Epithelial cell of esophagus (primary cell): ENCODE measurements at regions not wholly inside any gene's neighbourhood (a gene's known extent, or its start where the extent isn't known, plus 50 kb on each side); places are given as distances from the start of the nearest gene placed in this dataset.

ENCODE experiments used
- DNase-seq: peaks from one replicate; pipeline ENCODE4 v3.0.0; 2010; ENCODE audit warnings: low read depth
- H3K4me3 ChIP-seq: 2 replicates; pipeline ENCODE4 v1.5.1; 2011; ENCODE audit warnings: mild to moderate bottlenecking, low read length, control low read depth
- CTCF ChIP-seq: IDR thresholded peaks from 2 replicates; pipeline ENCODE4 v1.5.1; 2011; ENCODE audit warnings: low read depth, mild to moderate bottlenecking, low read length, control low read depth, inconsistent platforms; ENCODE audit not compliant: insufficient read depth; ENCODE audit errors: missing control alignments

GRCh38 chr4:8740666-8741395 lies 130.8 kb downstream of the HMX1 start:
- DNase-seq = no peak
- TF ChIP-seq CTCF = no peak
- no peak overlapping the region for H3K4me3 ChIP-seq

GRCh38 chr4:8739820-8740665 lies 131.6 kb downstream of the HMX1 start:
- no peak for DNase-seq
- H3K4me3 ChIP-seq = no peak overlapping the region
- TF ChIP-seq CTCF = no peak

GRCh38 chr4:8739317-8739716 lies 132.3 kb downstream of the HMX1 start:
- TF ChIP-seq CTCF = no peak
- DNase-seq = no peak
- no peak overlapping the region for H3K4me3 ChIP-seq

GRCh38 chr4:8738471-8738931 lies 133.1 kb downstream of the HMX1 start:
- no peak for DNase-seq
- no peak overlapping the region for H3K4me3 ChIP-seq

GRCh38 chr4:8737601-8738279 lies 133.9 kb downstream of the HMX1 start:
- no peak for DNase-seq
- TF ChIP-seq CTCF = no peak
- no peak overlapping the region for H3K4me3 ChIP-seq

More at GRCh38 chr4:8738471-8738931, 133.1 kb downstream of the HMX1 start:
- TF ChIP-seq CTCF = no peak

GRCh38 chr4:8737075-8737474 lies 134.6 kb downstream of the HMX1 start:
- H3K4me3 ChIP-seq = no peak overlapping the region
- DNase-seq = no peak
- TF ChIP-seq CTCF = no peak
